ENCODE measurements at regions not wholly inside any gene's neighbourhood (a gene's known extent, or its start where the extent isn't known, plus 50 kb on each side); places are given as distances from the start of the nearest gene placed in this dataset.

DNA sequence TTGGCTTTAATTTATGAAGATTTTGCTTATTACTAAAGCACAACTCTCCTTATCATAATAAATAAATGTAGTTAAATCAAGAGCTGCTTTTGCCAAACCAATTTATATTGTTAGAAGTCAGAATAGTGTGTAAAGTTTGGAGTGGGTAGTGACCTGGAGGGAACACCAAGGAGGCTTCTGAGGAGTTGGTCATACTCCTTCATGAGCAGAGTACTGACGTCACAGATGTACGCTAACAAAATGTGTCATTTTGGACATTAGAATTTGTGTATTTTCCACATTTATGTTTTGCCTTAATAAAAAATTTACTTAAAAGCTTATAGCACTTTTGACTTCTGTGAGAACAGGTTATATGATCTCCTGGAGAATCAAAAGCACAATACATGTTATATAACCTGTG is 953.5 kb upstream of the INTU start:
- DNase-seq (ENCODE audit: low spot score) = no peak

GRCh38 chr4:126682250-126682649 is 950.5 kb upstream of the INTU start:
- no peak for DNase-seq (ENCODE audit: low spot score)

- DNase-seq (ENCODE audit: low spot score) = no peak
These were observed 946.3 kb upstream of the INTU start for GRCh38 chr4:126686491-126686890.

GRCh38 chr4:126687655-126688358 is 945.0 kb upstream of the INTU start:
- DNase-seq (ENCODE audit: low spot score) = no peak

GRCh38 chr4:126691797-126692196 is 941.0 kb upstream of the INTU start:
- DNase-seq (ENCODE audit: low spot score) = no peak

- DNase-seq (ENCODE audit: low spot score) = no peak
These were observed 935.0 kb upstream of the INTU start for GRCh38 chr4:126697748-126698147.

- no peak for DNase-seq (ENCODE audit: low spot score)
These were observed 934.5 kb upstream of the INTU start for GRCh38 chr4:126698224-126698623.

GRCh38 chr4:126701756-126702155 is 931.0 kb upstream of the INTU start:
- DNase-seq (ENCODE audit: low spot score) = no peak

DNA sequence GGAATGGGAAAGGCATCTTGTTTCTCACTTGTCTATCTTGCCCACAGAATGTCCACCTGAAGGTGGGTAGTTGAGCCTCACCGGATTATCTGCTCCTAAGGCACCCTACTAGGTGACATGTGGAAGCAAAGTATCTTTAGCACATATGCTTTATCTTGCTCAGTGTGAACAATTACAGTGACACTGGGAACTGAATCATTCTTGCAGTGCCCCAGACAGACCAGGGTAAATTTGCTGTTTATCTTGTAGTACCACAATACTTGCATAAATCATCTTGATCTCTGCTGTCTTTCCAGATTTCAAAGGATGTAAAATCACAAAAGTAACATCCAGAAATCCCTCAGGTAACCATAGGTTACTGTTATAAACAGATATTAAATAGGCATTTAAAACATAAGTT is 930.0 kb upstream of the INTU start:
- no peak for DNase-seq (ENCODE audit: low spot score)

- no peak for DNase-seq (ENCODE audit: low spot score)
These were observed 927.5 kb upstream of the INTU start for GRCh38 chr4:126705266-126705665.

- no peak for DNase-seq (ENCODE audit: low spot score)
These were observed 924.0 kb upstream of the INTU start for GRCh38 chr4:126708716-126709115.

- DNase-seq (ENCODE audit: low spot score) = no peak
These were observed 921.8 kb upstream of the INTU start for GRCh38 chr4:126710935-126711334.

DNA sequence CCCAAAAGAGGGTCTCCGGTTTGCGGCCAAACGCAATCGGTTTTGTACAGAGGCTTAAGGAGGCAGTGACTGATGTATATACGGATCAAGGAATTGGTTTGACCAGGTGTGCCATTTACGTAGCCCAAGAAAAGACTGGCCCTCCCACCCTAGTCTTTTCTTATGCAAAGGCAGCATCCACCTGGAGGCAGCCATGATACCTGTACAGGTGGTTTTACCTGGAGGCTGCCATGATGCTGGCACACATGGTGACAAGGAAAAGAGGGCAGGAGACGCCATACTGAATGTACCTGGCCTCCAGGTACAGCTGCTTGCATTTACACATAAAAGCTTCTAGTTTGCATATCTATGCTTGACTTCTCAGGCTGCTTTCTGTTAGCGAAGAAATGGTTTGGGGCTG is 917.7 kb upstream of the INTU start:
- DNase-seq (ENCODE audit: low spot score) = no peak

DNA sequence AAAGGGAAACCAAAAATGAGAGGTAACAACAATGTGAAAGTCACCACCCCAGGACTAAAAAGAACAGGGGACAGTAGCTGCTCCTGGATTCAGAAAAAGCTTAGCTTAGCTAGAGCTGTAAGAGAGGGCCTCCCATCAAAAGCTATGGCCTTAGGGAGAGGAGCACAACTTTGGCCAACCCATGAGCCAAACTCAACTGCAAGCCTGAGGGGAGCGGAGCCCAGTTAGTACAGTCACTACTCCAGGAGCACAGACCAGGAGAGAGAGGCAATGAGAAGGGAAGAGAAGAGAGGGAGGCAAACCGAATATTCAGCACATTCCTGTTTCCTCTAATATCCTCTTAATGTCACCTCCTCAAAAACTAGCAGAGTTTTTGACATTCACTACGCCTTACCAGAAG is 917.1 kb upstream of the INTU start:
- no peak for DNase-seq (ENCODE audit: low spot score)

DNA sequence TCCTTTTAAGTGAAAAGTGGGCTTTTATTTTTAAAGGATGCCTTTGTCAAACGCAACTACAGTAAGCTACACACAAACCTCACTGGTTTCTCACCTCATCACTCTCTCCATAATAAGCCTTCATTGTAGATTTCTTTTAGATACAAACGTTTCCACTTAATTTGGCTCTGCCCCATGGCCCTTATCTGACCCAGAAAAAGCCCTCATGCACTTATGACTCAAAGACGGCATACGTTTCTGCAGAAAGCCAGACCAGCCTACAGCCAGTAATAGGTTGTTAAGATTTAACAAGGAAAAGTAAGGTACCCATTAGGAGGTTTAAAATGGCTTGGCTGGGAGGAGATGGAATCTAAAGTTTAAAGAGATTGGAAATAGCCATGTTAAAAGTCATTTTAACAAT is 914.6 kb upstream of the INTU start:
- no peak for DNase-seq (ENCODE audit: low spot score)

DNA sequence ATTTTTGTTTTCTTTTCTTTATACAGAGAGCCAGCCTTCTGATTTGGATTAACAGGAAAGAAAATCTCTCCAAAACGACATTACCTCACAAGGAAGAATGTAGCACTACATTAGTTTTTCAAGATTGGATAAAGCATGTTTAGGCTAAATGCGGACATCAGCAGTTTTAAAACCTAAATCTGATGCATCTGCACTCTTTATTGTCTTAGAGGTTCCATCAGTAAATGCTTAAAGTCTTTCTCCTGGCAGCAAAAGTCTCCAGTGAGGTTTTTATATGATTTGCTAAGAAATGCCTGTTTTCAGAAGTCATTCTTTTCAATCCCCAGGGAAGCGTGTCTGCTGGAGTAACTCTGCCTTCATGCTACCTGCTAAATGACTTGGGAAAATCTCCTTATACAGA is 912.9 kb upstream of the INTU start:
- DNase-seq (ENCODE audit: low spot score) = no peak

DNA sequence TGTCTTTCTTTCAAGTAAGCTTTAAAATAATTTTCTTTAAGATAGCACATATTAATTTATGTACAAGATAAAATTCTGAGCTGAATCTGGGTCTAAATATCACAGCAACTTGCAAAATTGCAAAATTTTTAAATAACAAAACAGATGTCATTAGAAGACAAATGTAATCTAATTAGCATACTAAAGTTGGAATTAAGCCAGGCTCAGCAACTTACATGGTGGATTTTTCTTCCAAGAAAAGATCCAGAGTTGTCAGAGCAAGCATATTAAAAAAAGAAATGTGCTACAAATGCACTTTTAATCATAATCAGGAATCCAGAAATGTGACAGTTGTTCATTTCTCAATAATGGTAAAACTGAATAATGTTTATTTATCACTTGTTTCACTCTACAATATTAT is 906.9 kb upstream of the INTU start:
- DNase-seq (ENCODE audit: low spot score) = no peak

GRCh38 chr4:126727461-126727860 is 905.3 kb upstream of the INTU start:
- no peak for DNase-seq (ENCODE audit: low spot score)

DNA sequence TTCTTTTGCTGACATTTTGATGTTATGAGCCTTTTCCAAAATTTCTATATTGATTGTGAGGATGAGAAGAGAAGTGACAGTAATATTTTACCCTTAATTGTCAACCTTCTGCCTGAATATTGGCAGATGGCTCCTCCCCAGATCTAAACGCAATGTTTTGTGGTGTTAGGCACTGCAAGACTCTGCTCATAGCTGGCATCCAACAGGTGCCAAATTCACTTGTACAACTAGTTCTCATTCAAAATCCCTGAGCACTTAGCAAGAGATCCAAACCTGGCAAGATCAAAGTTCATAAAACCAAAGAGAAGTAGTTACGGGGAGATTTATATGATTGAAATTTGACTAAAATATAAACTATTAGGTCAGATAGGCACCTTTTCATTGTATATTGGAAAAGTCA is 901.7 kb upstream of the INTU start:
- DNase-seq (ENCODE audit: low spot score) = no peak

DNA sequence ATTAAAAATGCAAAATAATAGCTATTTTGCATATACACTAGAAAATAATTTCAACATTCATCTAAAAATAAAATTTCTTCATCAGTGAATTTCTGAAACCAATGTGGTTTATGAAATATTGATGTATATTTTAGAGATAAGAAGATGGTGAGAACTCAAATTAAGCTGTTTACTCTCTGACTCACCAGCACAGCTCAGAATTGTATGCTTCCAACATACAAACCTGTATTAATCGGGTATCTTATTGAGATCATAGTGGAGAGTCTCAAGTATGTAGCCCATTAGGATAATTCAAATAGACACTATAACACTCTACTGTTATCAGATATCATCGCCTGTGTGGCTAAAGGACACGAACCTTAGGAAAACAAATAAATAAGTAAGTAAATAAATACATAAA is 899.5 kb upstream of the INTU start:
- no peak for DNase-seq (ENCODE audit: low spot score)

GRCh38 chr4:126734465-126734864 is 898.3 kb upstream of the INTU start:
- DNase-seq (ENCODE audit: low spot score) = no peak

GRCh38 chr4:126735294-126736132 is 897.2 kb upstream of the INTU start:
- DNase-seq (ENCODE audit: low spot score) = no peak

- no peak for DNase-seq (ENCODE audit: low spot score)
These were observed 896.6 kb upstream of the INTU start for GRCh38 chr4:126736133-126736518.
